ENCODE measurements at regions not wholly inside any gene's neighbourhood (a gene's known extent, or its start where the extent isn't known, plus 50 kb on each side); places are given as distances from the start of the nearest gene placed in this dataset.

GRCh38 chr7:145168879-145169278 lies 333.0 kb upstream of the TPK1 start:
- H3K36me3 Mint-ChIP-seq, result no peaks in the 10 kb centered on the region
- H3K4me1 Mint-ChIP-seq, result no peaks in the 10 kb centered on the region
- intact Hi-C loops (cut with micrococcal nuclease), result no loop called here
- no peak overlapping the region for H3K27ac Mint-ChIP-seq
- no peak for TF ChIP-seq CTCF (IDR thresholded peaks at IDR 0.05)
- Histone ChIP-seq H3K4me1 (ENCODE audit: control insufficient read depth, insufficient read depth, low read length) (no peaks in the 10 kb centered on the region), H3K9me3 (ENCODE audit: control insufficient read depth, insufficient read depth, low read length) (no peaks in the 10 kb centered on the region), H3K27me3 (ENCODE audit: control insufficient read depth, insufficient read depth, low read length) (no peaks in the 10 kb centered on the region), H3K27ac (ENCODE audit: low read length) (no peak overlapping the region), H3K36me3 (ENCODE audit: control insufficient read depth, insufficient read depth, low read length) (no peaks in the 10 kb centered on the region), H3K4me3 (ENCODE audit: low read length) (no peak overlapping the region)
- peaks cover 6 to 8% of the 10 kb centered on the region in 2 donors for H3K9me3 Mint-ChIP-seq
- ATAC-seq (peak in 1 of 3 donors; percentile 17), DNase-seq (no peak)
- 89% methylated on average over 4 of the region's 4 CpGs for WGBS (ENCODE audit: insufficient coverage)
- no peak overlapping the region for H3K4me3 Mint-ChIP-seq
- H3K27me3 Mint-ChIP-seq (ENCODE audit: low read depth in 2 of 2), result no peaks in the 10 kb centered on the region

- WGBS (ENCODE audit: insufficient coverage), result 70% methylated on average over 5 of the region's 5 CpGs
- Mint-ChIP-seq H3K27me3 (ENCODE audit: low read depth in 2 of 2) (no peaks in the 10 kb centered on the region), H3K36me3 (no peaks in the 10 kb centered on the region), H3K9me3 (peaks cover 9 to 11% of the 10 kb centered on the region in 2 donors), H3K4me1 (no peaks in the 10 kb centered on the region), H3K27ac (no peak overlapping the region), H3K4me3 (no peak overlapping the region)
- H3K27ac ChIP-seq (ENCODE audit: low read length), result no peak overlapping the region
- intact Hi-C loops (cut with micrococcal nuclease), result no loop called here
- ATAC-seq (no peak), DNase-seq (no peak)
- H3K4me3 ChIP-seq (ENCODE audit: low read length), result no peak overlapping the region
- H3K4me1 ChIP-seq (ENCODE audit: control insufficient read depth, insufficient read depth, low read length), result no peaks in the 10 kb centered on the region
- no peak for TF ChIP-seq CTCF (IDR thresholded peaks at IDR 0.05)
- no peaks in the 10 kb centered on the region for H3K9me3 ChIP-seq (ENCODE audit: control insufficient read depth, insufficient read depth, low read length)
- H3K36me3 ChIP-seq (ENCODE audit: control insufficient read depth, insufficient read depth, low read length), result no peaks in the 10 kb centered on the region
- no peaks in the 10 kb centered on the region for H3K27me3 ChIP-seq (ENCODE audit: control insufficient read depth, insufficient read depth, low read length)
These were observed 332.6 kb upstream of the TPK1 start for GRCh38 chr7:145168427-145168826.

- Histone ChIP-seq H3K4me1 (ENCODE audit: control insufficient read depth, insufficient read depth, low read length) (no peaks in the 10 kb centered on the region), H3K4me3 (ENCODE audit: low read length) (no peak overlapping the region), H3K9me3 (ENCODE audit: control insufficient read depth, insufficient read depth, low read length) (no peaks in the 10 kb centered on the region), H3K27ac (ENCODE audit: low read length) (no peak overlapping the region), H3K27me3 (ENCODE audit: control insufficient read depth, insufficient read depth, low read length) (no peaks in the 10 kb centered on the region), H3K36me3 (ENCODE audit: control insufficient read depth, insufficient read depth, low read length) (no peaks in the 10 kb centered on the region)
- intact Hi-C loops (cut with micrococcal nuclease), result no loop called here
- no peak for ATAC-seq
- Mint-ChIP-seq H3K9me3 (peaks cover 4 to 7% of the 10 kb centered on the region in 2 donors), H3K36me3 (no peaks in the 10 kb centered on the region), H3K27me3 (ENCODE audit: low read depth in 2 of 2) (no peaks in the 10 kb centered on the region), H3K4me3 (no peak overlapping the region), H3K27ac (no peak overlapping the region), H3K4me1 (no peaks in the 10 kb centered on the region)
- 100% methylated on average over 1 of the region's 1 CpG for WGBS (ENCODE audit: insufficient coverage)
- no peak for DNase-seq
- no peak for TF ChIP-seq CTCF (IDR thresholded peaks at IDR 0.05)
These were observed 321.0 kb upstream of the TPK1 start for GRCh38 chr7:145156834-145157233.

GRCh38 chr7:145152589-145152988 lies 316.7 kb upstream of the TPK1 start:
- 69% methylated on average over 3 of the region's 3 CpGs for WGBS (ENCODE audit: insufficient coverage)
- Mint-ChIP-seq H3K27ac (no peak overlapping the region), H3K9me3 (peaks cover 10 to 12% of the 10 kb centered on the region in 2 donors), H3K4me1 (no peaks in the 10 kb centered on the region), H3K36me3 (no peaks in the 10 kb centered on the region), H3K4me3 (no peak overlapping the region), H3K27me3 (ENCODE audit: low read depth in 2 of 2) (no peaks in the 10 kb centered on the region)
- no peaks in the 10 kb centered on the region for H3K36me3 ChIP-seq (ENCODE audit: control insufficient read depth, insufficient read depth, low read length)
- DNase-seq (no peak), ATAC-seq (no peak)
- no peak overlapping the region for H3K4me3 ChIP-seq (ENCODE audit: low read length)
- no peaks in the 10 kb centered on the region for H3K27me3 ChIP-seq (ENCODE audit: control insufficient read depth, insufficient read depth, low read length)
- TF ChIP-seq CTCF (IDR thresholded peaks at IDR 0.05), result no peak
- H3K27ac ChIP-seq (ENCODE audit: low read length), result no peak overlapping the region
- intact Hi-C loops (cut with micrococcal nuclease), result no loop called here
- H3K9me3 ChIP-seq (ENCODE audit: control insufficient read depth, insufficient read depth, low read length), result no peaks in the 10 kb centered on the region
- H3K4me1 ChIP-seq (ENCODE audit: control insufficient read depth, insufficient read depth, low read length), result no peaks in the 10 kb centered on the region
